ENCODE measurements at regions not wholly inside any gene's neighbourhood (a gene's known extent, or its start where the extent isn't known, plus 50 kb on each side); places are given as distances from the start of the nearest gene placed in this dataset.

DNA sequence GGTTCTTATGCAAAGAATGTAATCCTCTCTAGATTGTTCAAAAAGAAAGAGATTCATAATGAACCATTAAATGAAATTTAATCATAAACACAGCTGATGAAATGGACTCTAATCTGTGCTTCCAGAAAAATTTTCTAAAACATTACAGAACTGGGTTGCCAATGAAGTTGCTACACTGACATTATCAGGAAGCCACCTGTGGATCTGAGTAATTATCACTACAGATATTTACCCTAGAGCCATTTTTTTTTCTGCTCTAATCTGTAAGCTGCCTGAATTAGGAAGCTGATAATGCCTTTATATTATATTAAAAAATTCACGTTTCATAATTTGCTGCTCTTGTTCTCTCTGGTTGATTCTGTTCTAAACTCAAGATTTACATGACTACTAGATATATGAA, 380.1 kb downstream of the GRIA2 start:
- CTCF ChIA-PET, result no interaction called here
- TF ChIP-seq, protein P1, sequence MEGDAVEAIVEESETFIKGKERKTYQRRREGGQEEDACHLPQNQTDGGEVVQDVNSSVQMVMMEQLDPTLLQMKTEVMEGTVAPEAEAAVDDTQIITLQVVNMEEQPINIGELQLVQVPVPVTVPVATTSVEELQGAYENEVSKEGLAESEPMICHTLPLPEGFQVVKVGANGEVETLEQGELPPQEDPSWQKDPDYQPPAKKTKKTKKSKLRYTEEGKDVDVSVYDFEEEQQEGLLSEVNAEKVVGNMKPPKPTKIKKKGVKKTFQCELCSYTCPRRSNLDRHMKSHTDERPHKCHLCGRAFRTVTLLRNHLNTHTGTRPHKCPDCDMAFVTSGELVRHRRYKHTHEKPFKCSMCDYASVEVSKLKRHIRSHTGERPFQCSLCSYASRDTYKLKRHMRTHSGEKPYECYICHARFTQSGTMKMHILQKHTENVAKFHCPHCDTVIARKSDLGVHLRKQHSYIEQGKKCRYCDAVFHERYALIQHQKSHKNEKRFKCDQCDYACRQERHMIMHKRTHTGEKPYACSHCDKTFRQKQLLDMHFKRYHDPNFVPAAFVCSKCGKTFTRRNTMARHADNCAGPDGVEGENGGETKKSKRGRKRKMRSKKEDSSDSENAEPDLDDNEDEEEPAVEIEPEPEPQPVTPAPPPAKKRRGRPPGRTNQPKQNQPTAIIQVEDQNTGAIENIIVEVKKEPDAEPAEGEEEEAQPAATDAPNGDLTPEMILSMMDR (IDR thresholded peaks at IDR 0.05; ENCODE audit: control extremely low read depth, extremely low read depth, low read depth, missing control alignments), result no peak
- POLR2A ChIA-PET, result no interaction called here
- DNase-seq (ENCODE audit: extremely low spot score), result no peak

DNA sequence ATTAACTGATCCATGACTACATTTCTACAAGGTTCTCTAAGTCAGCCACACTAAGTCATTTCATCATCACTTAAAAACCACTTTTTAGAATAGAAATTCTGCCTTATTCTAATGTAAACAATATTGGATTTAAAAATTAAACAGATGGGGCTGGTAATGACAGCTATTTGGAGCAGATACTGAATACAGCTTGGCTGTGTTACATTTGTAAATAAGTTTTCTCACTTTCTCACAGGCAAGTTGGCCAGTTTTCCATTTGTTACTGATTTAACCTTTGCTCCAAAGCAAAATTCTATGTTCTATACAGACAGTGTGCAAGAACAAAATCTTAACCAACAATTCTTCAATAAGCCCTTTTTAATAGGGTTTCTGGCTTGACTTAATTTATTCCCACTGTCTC, 370.7 kb downstream of the GRIA2 start:
- no peak for DNase-seq (ENCODE audit: extremely low spot score)
- TF ChIP-seq, protein P1 (IDR thresholded peaks at IDR 0.05; ENCODE audit: control extremely low read depth, extremely low read depth, low read depth, missing control alignments), result no peak
- ChIA-PET CTCF (no interaction called here), POLR2A (no interaction called here)

DNA sequence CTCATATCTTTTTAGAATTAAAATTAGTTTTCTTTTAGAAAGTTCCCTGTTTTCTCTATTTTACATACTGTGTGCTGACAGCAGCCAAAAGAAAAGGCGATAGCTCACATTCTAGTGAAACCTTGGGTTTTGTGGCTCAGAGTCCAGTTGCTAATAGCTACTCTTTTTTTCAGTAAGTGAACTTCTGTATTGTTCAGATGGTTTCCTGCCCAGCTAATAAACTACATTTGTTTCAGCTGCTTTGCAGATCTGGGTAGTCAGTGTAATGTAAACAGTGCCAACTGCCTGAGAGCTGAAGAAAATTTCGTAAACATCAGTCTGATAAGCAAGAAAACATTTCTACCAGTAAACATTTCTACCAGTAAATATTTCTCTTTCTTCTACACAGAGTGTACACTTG, 370.2 kb downstream of the GRIA2 start:
- CTCF ChIA-PET, result no interaction called here
- POLR2A ChIA-PET, result no interaction called here

GRCh38 chr4:157587681-157588423, 367.3 kb downstream of the GRIA2 start:
- CTCF ChIA-PET, result no interaction called here

More for the DNA sequence above, 370.2 kb downstream of the GRIA2 start:
- TF ChIP-seq, protein P1 (IDR thresholded peaks at IDR 0.05; ENCODE audit: control extremely low read depth, extremely low read depth, low read depth, missing control alignments), result no peak
- DNase-seq (ENCODE audit: extremely low spot score), result no peak

GRCh38 chr4:157582141-157582540, 361.6 kb downstream of the GRIA2 start:
- TF ChIP-seq, protein P1 (IDR thresholded peaks at IDR 0.05; ENCODE audit: control extremely low read depth, extremely low read depth, low read depth, missing control alignments), result no peak
- POLR2A ChIA-PET, result no interaction called here
- CTCF ChIA-PET, result no interaction called here
- no peak for DNase-seq (ENCODE audit: extremely low spot score)

More at GRCh38 chr4:157587681-157588423, 367.3 kb downstream of the GRIA2 start:
- TF ChIP-seq, protein P1 (IDR thresholded peaks at IDR 0.05; ENCODE audit: control extremely low read depth, extremely low read depth, low read depth, missing control alignments), result no peak
- no peak for DNase-seq (ENCODE audit: extremely low spot score)
- POLR2A ChIA-PET, result no interaction called here

GRCh38 chr4:157576671-157577217, 356.2 kb downstream of the GRIA2 start:
- no peak for DNase-seq (ENCODE audit: extremely low spot score)
- TF ChIP-seq, protein P1 (IDR thresholded peaks at IDR 0.05; ENCODE audit: control extremely low read depth, extremely low read depth, low read depth, missing control alignments), result no peak
- ChIA-PET POLR2A (no interaction called here), CTCF (no interaction called here)

All from GM10248 (cell line).